A673 (cell line): ENCODE measurements at regions not wholly inside any gene's neighbourhood (a gene's known extent, or its start where the extent isn't known, plus 50 kb on each side); places are given as distances from the start of the nearest gene placed in this dataset.

Experiments
- CTCF ChIP-seq: fragments of 300-800, 200-600 bp; sonication (generic); conservative IDR thresholded peaks from 2 replicates; pipeline ENCODE4 v1.5.1; 2017; ENCODE audit warnings: low read depth, mild to moderate bottlenecking, antibody characterized with exemption, low read length, moderate library complexity, mixed read lengths
- EZH2 ChIP-seq: fragments of 200-600 bp; sonication (generic); IDR thresholded peaks from 2 replicates; pipeline ENCODE4 v1.6.1; 2017; ENCODE audit warnings: borderline replicate concordance, low read depth, mild to moderate bottlenecking, mixed read lengths, antibody characterized with exemption, low read length; ENCODE audit not compliant: poor library complexity, severe bottlenecking

GRCh38 chr6:132133736-132134445 is 182.7 kb upstream of the CCN2 start:
- TF ChIP-seq CTCF, result no peak
- no peak for TF ChIP-seq EZH2
